GM23248 (cell line): ENCODE measurements at regions not wholly inside any gene's neighbourhood (a gene's known extent, or its start where the extent isn't known, plus 50 kb on each side); places are given as distances from the start of the nearest gene placed in this dataset.

Source experiments
- DNase-seq: peaks from one replicate; pipeline ENCODE4 v3.0.0-alpha.2; 2015
- H2AFZ ChIP-seq: fragments of 200-600 bp; sonication (generic); 2 replicates; pipeline ENCODE4 v1.6.1; 2016; ENCODE audit warnings: antibody characterized with exemption
- H3F3A ChIP-seq: fragments of 200-600 bp; sonication (generic); 2 replicates; pipeline ENCODE4 v1.6.1; 2016; ENCODE audit warnings: mild to moderate bottlenecking, antibody characterized with exemption, mixed run types; ENCODE audit not compliant: insufficient read depth
- H3K27ac ChIP-seq: fragments of 200-600 bp; sonication (generic); 2 replicates; pipeline ENCODE4 v1.5.1; 2016; ENCODE audit warnings: mild to moderate bottlenecking
- H3K27me3 ChIP-seq: fragments of 200-600 bp; sonication (generic); replicated peaks from 2 replicates; pipeline ENCODE4 v1.6.1; 2016; ENCODE audit warnings: mild to moderate bottlenecking; ENCODE audit not compliant: insufficient read depth
- H3K36me3 ChIP-seq: fragments of 200-600 bp; sonication (generic); 2 replicates; pipeline ENCODE4 v1.6.1; 2016; ENCODE audit warnings: low read depth, mild to moderate bottlenecking
- H3K4me1 ChIP-seq: fragments of 200-600 bp; sonication (generic); 2 replicates; pipeline ENCODE4 v1.6.1; 2016; ENCODE audit warnings: mild to moderate bottlenecking; ENCODE audit not compliant: insufficient read depth
- H3K4me2 ChIP-seq: fragments of 200-600 bp; sonication (generic); one replicate; pipeline ENCODE4 v1.6.1; 2016; ENCODE audit warnings: mild to moderate bottlenecking; ENCODE audit not compliant: unreplicated experiment
- H3K4me3 ChIP-seq: fragments of 200-600 bp; sonication (generic); 2 replicates; pipeline ENCODE4 v1.5.1; 2016; ENCODE audit warnings: mild to moderate bottlenecking
- H3K79me2 ChIP-seq: fragments of 200-600 bp; sonication (generic); 2 replicates; pipeline ENCODE4 v1.6.1; 2016; ENCODE audit warnings: mild to moderate bottlenecking; ENCODE audit not compliant: insufficient read depth
- H3K9ac ChIP-seq: fragments of 200-600 bp; sonication (generic); 2 replicates; pipeline ENCODE4 v1.6.1; 2016; ENCODE audit warnings: mild to moderate bottlenecking
- H3K9me2 ChIP-seq: fragments of 200-600 bp; sonication (generic); 2 replicates; pipeline ENCODE4 v1.6.1; 2016; ENCODE audit warnings: mixed run types, mild to moderate bottlenecking, moderate library complexity; ENCODE audit not compliant: insufficient read depth
- H3K9me3 ChIP-seq: fragments of 200-600 bp; sonication (generic); one replicate; pipeline ENCODE4 v1.6.1; 2017; ENCODE audit warnings: low read depth
- H4K20me1 ChIP-seq: fragments of 200-600 bp; sonication (generic); 2 replicates; pipeline ENCODE4 v1.6.0; 2016; ENCODE audit not compliant: insufficient read depth
- EZH2 ChIP-seq: fragments of 200-600 bp; sonication (generic); IDR thresholded peaks from 2 replicates; pipeline ENCODE4 v1.6.1; 2018; ENCODE audit warnings: antibody characterized with exemption, mild to moderate bottlenecking; ENCODE audit not compliant: insufficient read depth, poor library complexity, severe bottlenecking
- EZH2phosphoT487 ChIP-seq: fragments of 200-600 bp; sonication (generic); IDR thresholded peaks from 2 replicates; pipeline ENCODE4 v1.6.1; 2018; ENCODE audit warnings: antibody characterized with exemption, moderate library complexity, mild to moderate bottlenecking, low read depth; ENCODE audit not compliant: insufficient read depth
- WGBS, 2 experiments: methylation state at CpG; one replicate each; pipeline ENCODE4 v1.1.6; 2015 to 2017; ENCODE audit warnings: low lambda C conversion rate in 2 of 2, low coverage in 1 of 2; ENCODE audit errors: missing lambda C conversion rate in 2 of 2; 5-methylcytosine and 5-hydroxymethylcytosine counted together
- in situ Hi-C: fragments of 300-500 bp; cut with MboI; formaldehyde crosslinking; loops from 2 replicates; pipeline ENCODE4 v1.15.0; 2020

GRCh38 chr9:88926781-88927505, 64.3 kb upstream of the S1PR3 start:
- H3K27me3 ChIP-seq, result no peaks in the 10 kb centered on the region
- no peaks in the 10 kb centered on the region for H3K36me3 ChIP-seq
- no peak overlapping the region for H2AFZ ChIP-seq
- no peaks in the 10 kb centered on the region for H4K20me1 ChIP-seq
- WGBS, 2 experiments, result 65 to 69% methylated on average over 5 of the region's 5 CpGs
- no peak overlapping the region for H3K27ac ChIP-seq
- H3K9me2 ChIP-seq, result no peaks in the 10 kb centered on the region
- H3K9ac ChIP-seq, result no peak overlapping the region
- H3K9me3 ChIP-seq, result no peaks in the 10 kb centered on the region
- no peak overlapping the region for H3K4me3 ChIP-seq
- TF ChIP-seq EZH2phosphoT487 (no peak), EZH2 (no peak)
- in situ Hi-C loops, result no loop called here
- no peaks in the 10 kb centered on the region for H3F3A ChIP-seq
- H3K4me1 ChIP-seq, result no peaks in the 10 kb centered on the region
- DNase-seq, result no peak
- no peak overlapping the region for H3K4me2 ChIP-seq
- no peaks in the 10 kb centered on the region for H3K79me2 ChIP-seq

- Histone ChIP-seq H3K27me3 (no peaks in the 10 kb centered on the region), H3K9me2 (no peaks in the 10 kb centered on the region), H3K4me3 (no peak overlapping the region), H3F3A (no peaks in the 10 kb centered on the region), H3K27ac (no peak overlapping the region), H3K9me3 (no peaks in the 10 kb centered on the region), H4K20me1 (no peaks in the 10 kb centered on the region), H3K4me2 (no peak overlapping the region), H2AFZ (no peak overlapping the region), H3K4me1 (no peaks in the 10 kb centered on the region), H3K36me3 (no peaks in the 10 kb centered on the region), H3K79me2 (no peaks in the 10 kb centered on the region), H3K9ac (no peak overlapping the region)
- no peak for TF ChIP-seq EZH2phosphoT487
- TF ChIP-seq EZH2, result no peak
- in situ Hi-C loops, result no loop called here
- no peak for DNase-seq
- WGBS, 2 experiments, result 64 to 68% methylated on average over 3 of the region's 3 CpGs
Observed at GRCh38 chr9:88927510-88927909, 63.8 kb upstream of the S1PR3 start.

- no peaks in the 10 kb centered on the region for H4K20me1 ChIP-seq
- in situ Hi-C loops, result no loop called here
- WGBS, 2 experiments, result 72 to 79% methylated on average over 3 of the region's 3 CpGs
- H3K9ac ChIP-seq, result no peak overlapping the region
- no peak overlapping the region for H3K4me2 ChIP-seq
- no peaks in the 10 kb centered on the region for H3F3A ChIP-seq
- no peak overlapping the region for H3K27ac ChIP-seq
- no peaks in the 10 kb centered on the region for H3K79me2 ChIP-seq
- TF ChIP-seq EZH2, result no peak
- no peak for TF ChIP-seq EZH2phosphoT487
- H2AFZ ChIP-seq, result no peak overlapping the region
- no peaks in the 10 kb centered on the region for H3K9me3 ChIP-seq
- no peaks in the 10 kb centered on the region for H3K36me3 ChIP-seq
- no peak overlapping the region for H3K4me3 ChIP-seq
- DNase-seq, result no peak
- H3K4me1 ChIP-seq, result no peaks in the 10 kb centered on the region
- H3K27me3 ChIP-seq, result no peaks in the 10 kb centered on the region
- H3K9me2 ChIP-seq, result no peaks in the 10 kb centered on the region
Observed at GRCh38 chr9:88930716-88931115, 60.6 kb upstream of the S1PR3 start.

- Histone ChIP-seq H3K27ac (no peak overlapping the region), H3K4me1 (no peaks in the 10 kb centered on the region), H3K9ac (no peak overlapping the region), H3K9me2 (no peaks in the 10 kb centered on the region), H4K20me1 (no peaks in the 10 kb centered on the region), H3K36me3 (no peaks in the 10 kb centered on the region), H3K4me2 (no peak overlapping the region), H3K9me3 (no peaks in the 10 kb centered on the region), H3F3A (no peaks in the 10 kb centered on the region), H3K79me2 (no peaks in the 10 kb centered on the region), H2AFZ (no peak overlapping the region), H3K4me3 (no peak overlapping the region), H3K27me3 (no peaks in the 10 kb centered on the region)
- TF ChIP-seq EZH2 (no peak), EZH2phosphoT487 (no peak)
- no peak for DNase-seq
- in situ Hi-C loops, result no loop called here
- WGBS, 2 experiments, result 92 to 96% methylated on average over 10 to 13 of the region's 13 CpGs
Observed at GRCh38 chr9:88932766-88933165, 58.5 kb upstream of the S1PR3 start.
